ENCODE measurements at regions not wholly inside any gene's neighbourhood (a gene's known extent, or its start where the extent isn't known, plus 50 kb on each side); places are given as distances from the start of the nearest gene placed in this dataset.

GRCh38 chr11:25242928-25243327 is 746.1 kb downstream of the LUZP2 start:
- TF ChIP-seq CTCF (IDR thresholded peaks at IDR 0.05) (no peak), CBFB (CRISPR knock-in tag; IDR thresholded peaks at IDR 0.05; ENCODE audit: low read depth) (no peak), ZNF512 (CRISPR knock-in tag; IDR thresholded peaks at IDR 0.05; ENCODE audit: borderline replicate concordance) (no peak), ZSCAN18 (CRISPR knock-in tag; IDR thresholded peaks at IDR 0.05) (no peak), ZNF532 (CRISPR knock-in tag; IDR thresholded peaks at IDR 0.05; ENCODE audit: borderline replicate concordance) (no peak), JUN (CRISPR knock-in tag; IDR thresholded peaks at IDR 0.05) (no peak), IRF2 (CRISPR knock-in tag; IDR thresholded peaks at IDR 0.05; ENCODE audit: borderline replicate concordance, low read depth) (no peak), AR (CRISPR knock-in tag; IDR thresholded peaks at IDR 0.05) (no peak), MAX (CRISPR knock-in tag; IDR thresholded peaks at IDR 0.05) (no peak), CREB1 (CRISPR knock-in tag; IDR thresholded peaks at IDR 0.05) (no peak), ERG (CRISPR knock-in tag; IDR thresholded peaks at IDR 0.05) (no peak), USF2 (CRISPR knock-in tag; IDR thresholded peaks at IDR 0.05) (no peak), E2F4 (CRISPR knock-in tag; IDR thresholded peaks at IDR 0.05; ENCODE audit: borderline replicate concordance, low read depth) (no peak), ETV6 (CRISPR knock-in tag; IDR thresholded peaks at IDR 0.05) (no peak)
